ENCODE measurements at regions not wholly inside any gene's neighbourhood (a gene's known extent, or its start where the extent isn't known, plus 50 kb on each side); places are given as distances from the start of the nearest gene placed in this dataset.

DNA sequence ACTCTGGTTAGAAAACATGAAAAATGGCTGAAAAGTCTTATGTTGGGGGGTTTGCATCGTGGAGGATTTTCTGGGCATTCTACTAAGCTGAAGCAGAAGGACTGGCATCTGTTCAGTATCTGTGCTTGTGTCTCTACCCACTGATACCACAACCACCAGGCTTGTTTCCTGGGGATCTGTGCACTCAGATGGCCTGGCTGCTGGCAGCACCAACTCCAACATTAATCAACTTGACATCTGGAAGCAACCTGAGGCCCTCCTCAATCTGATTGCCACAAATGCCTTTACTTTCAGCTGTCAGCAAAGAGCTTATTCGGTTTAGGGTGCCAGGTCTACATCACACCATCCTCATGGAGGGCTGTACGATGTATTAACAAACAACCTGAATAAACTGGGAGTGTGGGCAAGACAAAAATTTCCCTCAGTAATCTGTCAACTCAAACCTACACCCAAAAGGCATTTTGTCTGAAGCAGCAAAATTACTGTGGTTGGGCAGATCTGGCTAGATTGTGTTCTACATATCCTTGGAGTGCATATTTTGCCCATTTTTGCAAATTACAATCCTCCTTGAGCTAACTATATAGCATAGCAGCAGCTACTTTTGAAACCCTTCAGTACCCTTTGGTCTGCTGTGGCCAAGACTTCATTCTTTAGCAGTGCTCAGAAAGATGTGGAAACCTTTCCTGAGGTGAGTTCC, 74.6 kb downstream of the FOXD1 start:
- no peak for DNase-seq

DNA sequence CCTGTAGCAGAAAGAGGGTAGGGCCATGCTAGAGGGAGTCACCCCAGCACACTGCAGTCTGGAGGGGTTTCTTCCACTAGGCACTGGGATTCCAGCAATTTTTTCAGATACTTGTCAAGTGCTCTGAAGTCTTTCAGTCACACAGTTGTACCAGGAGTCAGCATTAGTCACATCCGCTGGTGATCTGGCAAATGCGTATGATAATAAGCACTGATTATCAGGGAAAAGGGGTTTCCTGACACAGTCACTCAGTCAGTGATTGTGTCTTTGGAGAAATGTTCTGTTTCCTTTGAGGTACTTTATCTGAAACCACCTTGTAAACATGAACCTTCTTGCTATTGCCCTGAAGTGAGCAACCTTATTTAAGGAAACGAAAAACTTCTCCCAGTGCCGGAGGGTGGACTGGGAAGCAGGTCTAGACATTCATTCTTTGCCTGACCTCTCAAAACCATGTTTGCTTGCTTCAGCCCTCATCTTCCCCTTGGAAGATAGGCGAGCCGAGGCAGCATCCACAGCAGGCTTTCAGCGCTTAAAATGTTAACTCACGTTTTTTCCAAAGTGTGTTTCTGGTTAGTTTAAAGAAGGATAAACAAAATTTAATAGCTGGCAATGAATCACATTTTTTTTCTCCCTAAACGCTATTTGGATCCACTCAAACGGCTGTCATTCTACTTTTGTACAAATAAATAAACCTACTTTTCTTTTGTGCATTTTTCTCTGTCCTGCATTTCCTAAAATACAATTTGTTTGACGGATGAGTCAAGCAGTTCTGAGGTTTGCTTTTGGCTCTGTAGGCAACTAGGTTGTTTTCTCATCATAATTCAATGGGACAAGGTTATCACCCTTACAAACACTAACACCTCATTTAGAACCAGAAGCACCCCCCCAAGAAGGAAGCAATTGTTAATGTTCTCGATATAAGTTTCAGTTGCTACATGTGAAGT, 77.7 kb downstream of the FOXD1 start:
- DNase-seq = no peak

DNA sequence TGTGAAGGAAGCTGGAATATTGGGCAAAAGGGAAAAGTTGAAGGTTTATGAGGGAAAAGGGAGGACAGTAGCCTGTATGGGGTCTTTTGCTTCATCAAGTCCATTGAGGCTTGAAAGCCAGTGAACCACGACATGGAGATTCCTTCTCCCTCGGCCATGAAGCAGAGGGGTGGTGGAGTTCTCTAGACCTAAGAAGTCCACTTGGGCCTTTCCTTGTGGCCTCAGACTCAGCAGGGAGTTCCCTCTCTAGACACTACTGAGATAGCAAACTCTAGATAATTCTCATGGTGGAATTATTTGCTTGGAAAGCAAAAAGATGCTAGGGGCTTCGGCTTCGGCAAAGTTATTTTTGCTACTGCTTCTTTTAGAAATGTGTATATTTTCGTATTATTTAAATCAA, 78.5 kb downstream of the FOXD1 start:
- no peak for DNase-seq

DNA sequence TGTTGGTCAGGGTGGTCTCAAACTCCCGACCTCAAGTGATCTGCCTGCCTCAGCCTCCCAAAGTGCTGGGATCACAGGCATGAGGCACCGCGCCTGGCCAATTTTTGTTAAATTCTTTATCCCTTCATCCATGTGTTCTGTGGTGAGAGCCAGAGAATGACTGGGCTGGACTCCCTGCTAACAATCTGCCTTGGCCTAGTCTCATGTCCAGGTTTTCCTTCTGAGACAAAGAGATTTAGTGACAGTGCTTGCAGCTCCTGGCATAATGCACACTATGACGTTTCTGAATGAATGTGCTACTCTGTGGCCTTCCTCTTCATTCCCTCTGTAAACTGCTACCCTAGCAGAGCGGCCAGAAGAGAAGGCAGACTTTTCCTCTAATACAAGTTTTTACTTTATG, 79.3 kb downstream of the FOXD1 start:
- no peak for DNase-seq

DNA sequence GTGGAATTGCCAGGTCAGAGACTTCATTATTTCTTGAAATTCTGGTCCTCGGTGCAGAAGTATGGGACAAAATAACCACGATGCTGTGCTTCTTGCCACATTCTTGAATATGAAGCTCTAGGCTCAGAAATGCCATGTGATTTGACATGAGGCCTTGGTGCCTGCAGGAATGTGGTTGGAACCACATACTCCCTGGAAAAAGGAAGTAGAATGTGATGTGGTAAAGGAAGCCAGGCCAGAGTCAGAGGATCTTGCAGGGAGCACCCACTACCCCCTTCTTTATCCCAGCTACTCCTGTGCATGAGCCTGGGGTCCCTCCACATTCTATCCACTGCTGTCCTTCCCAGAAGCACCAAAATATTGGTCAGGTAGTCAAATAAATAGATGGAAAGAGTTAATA, 80.9 kb downstream of the FOXD1 start:
- no peak for DNase-seq

DNA sequence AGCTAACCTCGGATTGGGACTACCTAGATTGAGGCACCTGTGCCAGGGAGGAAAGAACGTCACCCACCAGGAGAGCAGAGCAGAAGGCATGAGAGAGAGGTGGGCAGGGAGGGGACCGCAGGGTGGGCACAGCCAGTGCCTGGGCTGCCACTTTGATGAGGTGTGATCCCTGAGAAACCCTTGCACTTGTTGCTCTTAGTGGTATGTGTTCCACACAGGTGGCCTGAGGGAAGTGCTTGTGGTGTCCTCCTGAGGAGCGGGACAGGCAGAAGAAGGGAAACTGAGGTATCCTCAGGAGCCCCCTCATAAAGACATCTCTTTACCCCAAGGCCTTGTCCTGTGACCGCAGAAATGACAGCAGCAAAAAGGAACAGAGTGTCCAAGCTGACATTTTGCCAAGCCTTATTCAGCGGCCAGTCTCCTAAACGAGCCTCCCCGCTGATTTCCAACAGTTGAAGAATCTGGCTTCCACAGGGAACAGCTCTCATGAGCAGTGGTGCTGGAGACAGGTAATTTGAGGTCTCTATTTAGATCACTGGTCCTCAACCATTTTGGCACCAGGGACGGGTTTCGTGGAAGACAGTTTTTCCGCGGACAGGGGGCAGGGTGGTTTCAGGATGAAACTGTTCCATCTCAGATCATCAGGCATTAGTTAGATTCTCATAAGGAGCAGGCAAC, 82.4 kb downstream of the FOXD1 start:
- no peak for DNase-seq

DNA sequence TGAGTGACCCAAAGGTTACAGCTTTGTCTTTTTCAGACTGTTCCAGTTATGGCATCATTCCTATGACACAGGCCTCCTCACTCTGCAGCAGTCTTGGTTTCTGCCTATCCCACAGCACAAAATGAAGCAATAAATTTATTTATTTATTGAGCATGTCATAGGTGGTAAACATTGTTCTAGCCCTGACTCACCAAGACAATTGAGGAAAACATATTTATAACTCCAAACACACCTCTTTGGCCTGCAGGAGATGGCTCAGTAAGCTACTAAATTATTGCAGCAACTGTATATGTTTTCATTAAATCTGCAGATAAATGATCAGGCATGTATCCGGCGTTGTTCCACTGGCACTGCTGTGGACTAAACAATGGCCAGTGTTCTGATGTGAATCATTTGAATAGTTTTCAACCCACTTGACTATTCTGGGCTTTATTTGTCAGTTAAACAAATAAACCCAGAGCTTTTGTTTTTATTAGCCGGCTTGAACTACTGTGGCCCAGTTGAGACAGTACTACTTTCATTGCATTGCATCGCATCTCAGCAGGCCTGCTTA, 83.2 kb downstream of the FOXD1 start:
- no peak for DNase-seq

DNA sequence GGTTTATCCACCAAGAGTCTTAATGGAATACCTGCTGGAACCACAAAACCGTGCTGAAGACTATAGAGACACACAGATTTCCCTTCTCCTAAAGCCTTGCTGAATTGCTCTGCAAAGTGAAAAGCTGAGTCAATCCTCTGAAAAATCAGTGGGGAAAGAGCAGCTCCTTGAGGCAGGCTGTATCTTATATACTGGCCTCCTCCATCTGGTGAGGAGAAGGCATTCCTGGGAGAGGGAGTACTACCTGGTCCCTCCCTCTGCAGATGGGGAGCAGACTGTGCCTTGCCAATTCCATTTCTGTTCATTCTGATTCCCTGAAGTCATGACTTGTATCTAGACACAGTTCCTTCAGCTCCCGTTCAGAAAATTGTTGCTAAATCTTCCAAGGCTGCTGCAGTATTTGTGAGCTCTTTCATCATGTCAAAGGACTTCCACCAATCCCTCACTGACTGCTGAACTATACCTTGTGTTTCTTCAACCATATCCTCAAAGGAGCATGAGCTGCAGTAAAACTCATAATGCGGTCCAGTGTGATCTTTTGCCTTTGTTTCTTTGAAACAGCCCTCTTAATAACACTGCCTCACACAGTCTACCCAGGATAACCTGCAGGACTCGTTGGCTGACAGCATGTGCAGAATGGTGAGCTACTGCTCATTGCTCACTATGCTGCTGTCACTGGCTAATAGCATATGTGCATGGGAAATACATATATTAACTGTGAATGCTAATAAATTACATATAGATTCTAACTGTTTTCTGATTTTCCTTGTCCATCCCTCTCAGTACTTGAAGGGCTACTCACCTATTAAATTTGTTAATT, 84.5 kb downstream of the FOXD1 start:
- DNase-seq = no peak

DNA sequence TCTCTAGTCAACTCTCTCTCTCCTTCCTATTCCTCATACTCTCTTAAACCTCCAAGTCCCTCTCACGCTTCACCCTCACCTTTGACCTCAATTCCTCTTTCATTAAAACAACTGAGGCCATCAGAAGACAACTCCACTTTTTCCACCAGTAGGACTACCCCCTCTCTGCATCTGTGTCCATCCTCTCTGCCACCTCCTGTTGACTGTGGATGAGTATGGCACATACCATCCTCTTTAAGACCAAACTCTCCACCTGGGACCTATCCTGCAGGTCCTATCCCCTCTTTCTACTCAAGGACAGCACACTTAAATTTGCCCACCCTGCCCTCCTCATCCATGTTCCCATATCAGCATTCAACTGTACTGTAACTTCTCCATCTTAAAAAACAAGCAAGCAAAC, 89.2 kb downstream of the FOXD1 start:
- no peak for DNase-seq

DNA sequence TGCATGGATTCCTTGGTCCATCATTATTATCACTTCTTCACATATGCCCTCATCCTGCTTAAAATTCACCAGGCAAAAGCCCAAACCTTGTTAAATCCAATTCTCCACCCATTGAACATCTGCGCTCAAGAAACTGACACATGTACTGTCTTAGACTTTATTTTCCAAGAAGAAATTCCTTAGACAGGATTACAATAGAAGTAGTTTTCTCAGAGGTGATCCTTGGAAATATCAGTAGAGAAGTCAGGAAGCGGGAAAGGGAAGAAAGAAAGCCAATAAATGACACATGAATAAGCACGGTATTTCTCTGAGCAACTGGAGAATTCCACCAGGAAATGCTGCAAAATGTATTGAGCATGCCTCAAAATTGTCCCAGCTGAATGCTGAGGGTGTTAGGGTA, 90.2 kb downstream of the FOXD1 start:
- no peak for DNase-seq

DNA sequence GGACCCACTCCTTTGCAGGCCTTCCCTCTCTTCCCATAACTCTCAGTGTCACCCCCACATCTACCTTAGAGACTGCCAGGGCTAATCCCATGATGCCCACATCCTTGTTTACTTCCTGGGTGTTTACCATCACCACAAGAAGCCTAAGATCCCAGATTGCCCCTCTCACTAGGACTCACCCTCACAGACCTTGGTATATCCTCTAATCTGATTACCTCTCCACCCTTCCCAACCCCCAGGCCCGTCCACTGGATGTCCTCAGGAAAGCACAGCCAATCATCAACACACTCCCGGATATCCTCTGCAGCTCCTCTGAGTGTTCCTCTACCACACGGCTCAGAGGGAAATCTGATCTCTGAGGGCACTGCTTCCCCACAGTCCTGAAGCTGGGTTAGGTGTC, 91.0 kb downstream of the FOXD1 start:
- no peak for DNase-seq

DNA sequence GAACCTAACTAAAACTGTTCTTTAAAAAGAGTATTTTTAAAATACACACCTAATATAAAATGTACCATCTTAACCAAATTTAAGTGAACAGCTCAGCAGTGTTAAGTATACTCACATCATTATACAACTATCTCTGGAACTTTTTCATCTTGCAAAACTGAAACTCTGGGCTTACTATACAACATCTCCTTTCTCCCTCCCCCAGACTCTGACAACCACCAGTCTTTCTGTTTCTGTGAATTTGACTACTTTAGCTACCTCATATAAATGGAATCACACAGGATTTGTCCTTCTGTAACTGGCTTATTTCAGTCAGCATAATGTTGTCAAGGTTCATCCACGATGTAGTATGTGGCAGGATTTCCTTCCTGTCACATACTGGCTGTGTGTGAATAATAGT, 93.5 kb downstream of the FOXD1 start:
- DNase-seq = no peak

DNA sequence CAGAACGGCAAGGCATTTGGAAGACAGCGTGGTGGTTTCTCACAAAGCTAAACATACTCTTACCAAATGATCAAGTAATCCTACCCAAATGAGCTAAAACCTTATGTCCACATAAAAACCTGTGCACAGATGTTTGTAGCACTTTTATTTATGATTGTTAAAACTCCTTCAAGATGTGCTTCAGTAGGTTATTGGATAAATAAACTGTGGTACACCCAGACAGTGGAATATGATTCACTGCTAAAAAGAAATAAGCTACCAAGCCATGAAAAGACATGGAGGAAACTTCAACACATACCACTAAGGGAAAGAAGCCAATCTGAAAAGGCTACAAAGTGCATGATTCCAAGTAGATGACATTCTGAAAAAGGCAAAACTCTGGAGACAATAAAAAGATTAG, 94.2 kb downstream of the FOXD1 start:
- no peak for DNase-seq

DNA sequence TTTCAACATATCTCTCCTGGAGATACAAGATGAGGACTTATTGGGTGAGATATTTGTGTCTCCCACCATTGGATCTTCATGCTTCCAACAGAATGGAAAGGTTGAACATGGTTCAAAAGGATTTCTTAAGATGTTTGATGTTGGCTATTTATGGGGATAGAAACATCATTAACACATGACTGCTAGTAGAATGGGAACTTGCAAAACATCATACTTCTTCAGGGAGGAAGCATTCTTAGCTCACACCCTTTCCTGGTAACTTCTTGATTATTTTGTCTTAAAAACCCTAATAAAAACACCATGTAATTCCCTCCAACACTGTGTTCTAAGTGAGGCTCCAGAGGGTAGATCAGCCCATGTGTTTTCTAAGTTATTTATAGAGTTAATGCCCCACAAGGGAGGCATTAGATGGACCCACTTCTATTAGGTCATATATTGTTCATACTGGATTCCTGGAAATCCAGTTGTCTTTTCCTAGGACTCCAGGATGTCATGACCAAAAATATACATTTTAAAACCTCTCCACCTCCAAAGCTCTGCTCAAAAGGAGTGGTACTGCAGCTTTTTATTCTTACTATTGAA, 95.8 kb downstream of the FOXD1 start:
- no peak for DNase-seq

DNA sequence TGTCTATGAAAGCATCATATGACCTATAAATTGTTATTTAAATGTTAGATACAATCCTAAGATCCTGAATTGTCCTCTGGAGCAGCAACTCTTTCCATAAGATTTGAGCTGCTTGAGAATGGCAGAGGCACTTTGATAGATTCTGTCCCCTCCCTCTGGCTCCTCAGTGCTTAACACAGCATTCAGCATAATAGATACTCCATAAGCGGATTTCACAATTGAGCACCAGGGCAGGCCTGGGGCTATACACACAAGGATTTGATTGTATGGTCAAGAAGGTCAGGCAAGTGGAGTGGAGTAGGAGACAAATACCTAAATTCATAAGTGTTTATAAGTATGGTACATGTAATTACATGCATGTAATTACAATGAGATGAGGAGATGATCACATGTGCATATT, 96.3 kb downstream of the FOXD1 start:
- no peak for DNase-seq

DNA sequence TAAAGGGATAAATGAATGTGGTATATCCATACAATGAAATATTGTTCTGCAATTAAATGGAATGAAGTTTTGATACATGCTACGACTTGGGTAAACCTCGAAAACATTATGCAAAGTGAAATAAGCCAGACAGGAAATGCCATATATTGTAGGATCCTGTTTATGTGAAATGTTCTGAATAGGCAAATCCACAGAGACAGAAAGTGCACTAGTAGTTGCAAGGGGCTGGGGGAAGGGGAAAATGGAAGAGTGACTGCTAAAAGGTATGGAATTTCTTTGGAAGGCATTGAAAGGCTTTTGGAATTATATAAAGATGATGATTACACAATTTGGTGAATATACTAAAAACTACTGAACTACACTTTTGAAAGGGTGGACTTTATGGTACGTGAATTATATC, 97.0 kb downstream of the FOXD1 start:
- no peak for DNase-seq

DNA sequence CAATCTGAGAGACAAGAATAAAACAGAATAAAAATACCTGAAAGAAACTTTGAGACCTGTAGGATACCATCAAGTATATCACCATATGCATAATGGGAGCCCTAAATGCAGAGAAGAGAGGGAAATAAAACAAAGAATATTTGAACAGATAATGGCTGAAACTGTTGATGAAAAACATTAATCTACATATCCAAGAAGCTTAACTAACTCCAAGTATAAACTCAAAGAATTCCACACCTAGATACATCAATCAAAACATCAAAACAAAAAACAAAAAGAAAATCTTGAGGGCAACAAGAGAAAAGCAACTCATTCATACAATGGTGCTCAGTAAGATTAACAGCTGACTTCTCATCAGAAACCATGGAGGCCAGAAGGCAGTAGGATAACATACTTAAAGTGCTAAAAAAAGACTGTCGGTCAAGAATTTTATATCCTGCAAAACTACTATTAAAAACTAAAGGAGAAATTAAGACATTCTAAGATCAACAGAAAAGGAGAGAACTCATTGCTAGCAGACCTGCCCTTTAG, 101.6 kb downstream of the FOXD1 start:
- no peak for DNase-seq

DNA sequence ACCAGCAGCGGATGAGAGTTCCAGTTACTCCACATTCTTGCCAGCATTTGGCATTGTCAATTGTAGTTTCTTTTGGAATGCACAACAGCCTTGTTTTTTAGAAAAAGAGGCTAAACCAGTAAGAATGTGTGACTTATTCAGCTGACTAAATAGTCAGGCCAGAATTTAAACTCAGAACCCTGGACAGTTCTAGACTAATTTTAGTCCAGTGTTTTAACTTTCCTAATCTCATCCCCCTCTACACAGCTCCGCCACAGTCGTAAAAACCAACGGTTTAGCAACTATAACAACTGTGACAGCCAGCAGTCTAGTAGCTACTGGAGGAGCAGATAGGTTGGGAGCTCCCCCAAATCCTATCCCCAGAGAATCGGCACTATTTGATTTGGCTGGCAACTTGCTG, 103.7 kb downstream of the FOXD1 start:
- DNase-seq = no peak

DNA sequence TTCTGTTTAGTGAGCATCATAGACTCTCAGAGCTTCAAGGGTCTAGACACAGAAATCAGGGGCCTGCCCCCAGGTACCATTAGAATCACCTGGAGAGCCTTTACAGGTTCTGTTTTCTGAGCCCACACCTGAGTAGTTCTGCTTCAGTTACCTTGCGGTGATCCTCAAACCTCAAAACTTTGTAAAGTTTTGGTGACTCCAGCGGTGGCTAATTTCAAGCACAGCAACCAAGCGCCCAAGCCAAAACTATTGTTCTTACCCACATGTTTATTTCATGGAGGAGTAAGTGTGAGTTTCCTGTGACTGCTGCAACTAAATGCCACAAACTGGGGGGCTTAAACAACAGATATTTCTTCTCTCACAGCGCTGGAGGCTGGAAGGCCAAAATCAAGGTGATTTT, 108.9 kb downstream of the FOXD1 start:
- no peak for DNase-seq

DNA sequence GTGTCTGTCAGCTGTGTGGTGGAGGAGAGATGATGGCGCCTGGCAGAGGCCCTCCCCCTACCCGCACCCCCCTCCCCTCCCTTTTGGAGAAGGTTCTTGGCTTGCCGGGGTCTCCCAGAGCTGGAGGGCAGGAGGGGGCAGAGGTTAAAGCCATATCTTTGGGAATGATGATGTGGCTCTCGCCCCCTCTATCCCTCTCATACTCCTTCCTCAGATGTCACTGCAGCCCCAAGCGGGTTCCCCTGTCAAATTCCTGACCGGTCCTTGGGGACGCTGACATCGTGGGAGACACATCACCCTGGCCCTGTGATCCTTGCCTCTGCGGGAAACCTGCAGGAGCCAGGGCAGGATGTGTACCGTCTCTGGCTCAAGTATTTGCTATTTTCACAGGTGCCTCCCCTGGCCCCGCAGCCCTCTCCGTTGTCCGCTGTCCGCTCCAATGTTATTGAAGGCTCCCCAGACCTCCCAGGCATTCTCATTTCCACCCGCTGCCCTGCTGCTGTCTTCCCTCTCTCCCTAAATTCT, 109.5 kb downstream of the FOXD1 start:
- no peak for DNase-seq

DNA sequence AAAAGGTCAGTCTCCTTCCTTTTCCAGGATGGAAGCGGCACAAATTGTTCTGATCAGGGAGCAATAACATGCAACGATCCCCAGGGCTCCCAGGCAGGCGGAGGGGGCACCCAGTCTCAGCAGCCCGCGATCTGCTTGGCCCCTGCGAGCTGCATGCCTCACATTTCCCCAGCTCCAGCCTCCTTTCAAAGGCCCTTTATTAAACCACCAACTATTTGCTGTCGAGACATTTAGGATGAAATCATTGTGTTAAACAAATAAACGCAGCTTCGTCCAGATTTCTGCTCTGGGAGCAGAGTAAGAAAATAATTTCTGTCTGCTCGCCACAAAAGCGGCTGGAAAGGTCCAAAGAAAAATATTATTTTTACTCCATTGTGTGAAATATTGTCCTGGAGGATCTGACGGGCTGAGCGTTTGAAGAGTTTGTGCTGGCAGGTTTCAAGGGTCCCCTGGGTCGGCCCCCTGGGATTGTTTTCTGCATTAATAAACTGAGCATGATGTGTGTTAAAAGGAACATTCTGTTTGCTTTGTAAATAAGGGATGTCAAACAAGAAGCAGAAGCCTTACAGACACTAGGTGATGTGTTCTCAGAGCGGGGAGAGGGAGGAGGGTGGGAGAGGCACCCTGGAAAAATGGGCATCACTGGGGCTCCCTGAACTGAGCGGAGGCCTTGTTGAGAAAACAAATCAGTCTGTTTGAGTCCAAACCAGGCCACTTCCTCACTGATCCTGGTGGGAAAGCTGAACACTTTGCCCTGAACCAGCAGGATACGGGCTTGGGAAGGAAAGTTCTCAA, 110.1 kb downstream of the FOXD1 start:
- DNase-seq = no peak
